GM21619 (cell line): ENCODE measurements at regions not wholly inside any gene's neighbourhood (a gene's known extent, or its start where the extent isn't known, plus 50 kb on each side); places are given as distances from the start of the nearest gene placed in this dataset.

Source experiments
- ATAC-seq: cut with Tn5 transposase; IDR thresholded peaks from one replicate; pipeline ENCODE4 v1.9.1; 2021; ENCODE audit not compliant: unreplicated experiment

DNA sequence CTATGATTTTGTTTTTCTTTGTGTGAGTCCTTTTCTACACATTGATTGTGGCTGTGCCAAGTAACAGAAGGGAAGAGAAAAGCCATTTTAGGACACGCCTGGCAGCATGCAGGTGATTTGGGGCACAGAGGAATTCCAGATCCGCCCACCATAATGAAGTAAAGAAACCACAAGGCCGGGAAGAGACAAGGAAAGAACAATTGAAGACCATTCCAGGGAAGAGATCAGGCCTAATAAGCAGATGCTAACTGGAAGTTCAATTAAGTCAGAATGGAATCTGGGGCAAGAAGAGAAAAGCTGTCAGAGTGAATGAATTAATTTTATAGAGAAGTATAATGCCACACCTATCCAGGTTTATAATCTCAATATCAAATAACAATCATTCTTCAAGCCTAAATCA, 110.2 kb upstream of the ISL1 start:
- ATAC-seq, result no peak

DNA sequence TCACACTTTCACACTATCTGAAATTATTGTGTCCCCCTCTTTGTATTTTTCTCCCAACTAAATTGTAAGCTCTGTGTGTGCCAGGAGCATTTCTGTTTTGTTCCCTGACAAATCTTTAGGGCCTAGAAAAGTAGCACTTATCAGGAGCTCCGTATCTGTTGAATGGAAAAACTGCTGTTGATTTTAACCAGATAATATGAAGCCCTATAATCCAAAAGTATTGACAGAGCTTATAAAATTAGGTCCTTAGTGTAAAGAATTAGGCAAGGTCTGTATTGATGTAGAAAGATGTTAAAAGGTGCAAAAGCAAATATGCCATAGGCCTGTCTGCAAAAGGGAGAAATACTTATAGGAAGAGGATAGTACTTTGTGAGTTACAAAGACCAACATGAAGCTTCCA, 109.4 kb upstream of the ISL1 start:
- no peak for ATAC-seq

- ATAC-seq, result no peak
Observed at GRCh38 chr5:51275428-51275827, 107.8 kb upstream of the ISL1 start.

DNA sequence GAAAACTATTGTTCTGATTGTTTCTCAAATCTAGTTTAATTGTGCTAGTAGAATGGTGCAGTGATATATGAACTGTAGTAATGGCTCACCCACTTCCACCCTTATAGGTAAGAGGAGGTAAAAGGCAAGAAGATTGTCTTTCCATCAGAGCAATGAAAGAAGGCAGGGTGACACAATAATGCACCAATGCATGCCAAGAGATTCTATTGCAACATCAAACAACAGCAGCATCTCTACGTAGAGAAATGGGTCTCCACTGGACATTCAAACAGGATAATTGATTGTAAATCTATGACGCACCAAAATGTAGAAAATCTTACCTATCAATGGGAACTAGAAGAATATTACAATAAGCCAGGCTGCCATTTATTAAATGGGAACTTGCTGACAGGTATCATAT, 107.0 kb upstream of the ISL1 start:
- ATAC-seq, result no peak

- ATAC-seq, result no peak
Observed at GRCh38 chr5:51278539-51278938, 104.7 kb upstream of the ISL1 start.

GRCh38 chr5:51279983-51280706, 103.1 kb upstream of the ISL1 start:
- ATAC-seq, result no peak

DNA sequence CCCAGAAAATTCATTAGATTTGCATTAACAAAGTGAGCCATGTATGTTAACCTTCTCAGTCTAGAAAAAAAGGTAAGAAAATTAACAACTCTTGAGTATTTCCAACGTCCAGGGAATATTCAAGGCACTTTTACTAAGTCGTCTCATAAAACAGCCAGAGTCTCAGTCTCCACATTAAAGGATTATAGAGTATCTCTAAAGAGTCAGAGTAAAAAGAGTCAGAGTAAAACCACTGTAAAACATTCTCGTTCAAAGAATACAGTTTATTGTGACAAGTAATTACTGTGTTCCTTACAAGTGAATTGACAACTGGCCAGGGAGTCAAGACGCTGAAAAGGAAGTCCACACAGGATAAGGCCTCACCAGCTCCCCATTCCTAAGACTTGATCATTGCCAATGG, 97.2 kb upstream of the ISL1 start:
- no peak for ATAC-seq

DNA sequence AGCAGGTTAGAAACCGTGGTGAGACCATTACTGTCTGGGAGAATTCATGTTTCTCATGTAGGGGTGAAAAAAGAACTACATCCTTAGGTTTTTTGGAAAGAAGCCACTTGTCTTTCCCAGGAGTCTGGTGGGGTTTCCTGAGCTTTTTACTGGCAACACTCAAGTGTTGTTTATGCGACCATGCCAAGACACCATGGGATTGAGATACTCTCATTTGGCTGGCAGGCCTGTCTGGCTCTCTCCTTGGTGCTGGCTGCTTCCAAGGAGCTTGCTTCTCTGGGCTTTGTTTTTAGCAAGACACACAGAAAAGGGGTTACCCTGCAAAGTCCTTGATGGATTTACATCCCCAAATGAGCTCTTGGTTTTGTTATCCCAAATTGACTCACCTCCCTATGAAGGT, 80.9 kb upstream of the ISL1 start:
- no peak for ATAC-seq

DNA sequence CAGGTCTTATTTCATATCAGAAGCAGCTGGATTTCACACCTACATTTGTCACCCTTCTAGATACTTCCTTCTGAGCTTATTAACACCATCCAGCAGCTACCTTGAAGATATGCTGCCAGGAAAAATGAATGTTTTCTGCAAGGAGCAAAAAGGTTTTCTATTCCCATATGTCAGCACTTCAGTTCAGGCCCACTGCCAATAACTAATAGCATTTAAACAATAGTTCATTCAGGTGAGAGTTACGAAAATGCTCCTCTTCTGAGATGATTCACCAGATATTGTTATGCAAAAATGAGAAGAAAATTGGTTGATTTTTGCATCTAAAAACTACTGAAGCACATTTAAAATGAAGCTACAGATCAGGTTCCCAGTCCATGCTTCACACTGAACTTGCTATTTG, 56.4 kb upstream of the ISL1 start:
- no peak for ATAC-seq
